ENCODE measurements at regions not wholly inside any gene's neighbourhood (a gene's known extent, or its start where the extent isn't known, plus 50 kb on each side); places are given as distances from the start of the nearest gene placed in this dataset.

- H2AFZ ChIP-seq (ENCODE audit: low read depth, low read length): no peak overlapping the region
- no peak overlapping the region for H3K9ac ChIP-seq (ENCODE audit: low read length)
- no peaks in the 10 kb centered on the region for H3K79me2 ChIP-seq (replicated peaks; ENCODE audit: insufficient read depth, low read length)
- H3K4me2 ChIP-seq (ENCODE audit: low read length): no peak overlapping the region
- H3K9me2 ChIP-seq (ENCODE audit: insufficient read depth, low read length): no peaks in the 10 kb centered on the region
- no peaks in the 10 kb centered on the region for H3K9me3 ChIP-seq (ENCODE audit: low read length)
- H3K27me3 ChIP-seq (ENCODE audit: insufficient read depth, low read depth, low read length): no peaks in the 10 kb centered on the region
- no peak overlapping the region for H3K4me3 ChIP-seq (ENCODE audit: low read length)
- TF ChIP-seq RAD21 (conservative IDR thresholded peaks at IDR 0.05): no peak
- no peak for TF ChIP-seq REST (IDR thresholded peaks at IDR 0.05; ENCODE audit: borderline replicate concordance)
- TF ChIP-seq MXI1 (conservative IDR thresholded peaks at IDR 0.05; ENCODE audit: poor library complexity, severe bottlenecking): no peak
- TF ChIP-seq TAF1 (IDR thresholded peaks at IDR 0.05; ENCODE audit: low read depth): no peak
- peaks cover 3% of the 10 kb centered on the region for H3F3A ChIP-seq (ENCODE audit: insufficient read depth, low read length, poor library complexity, severe bottlenecking)
- H4K20me1 ChIP-seq (ENCODE audit: insufficient read depth): no peaks in the 10 kb centered on the region
- no peaks in the 10 kb centered on the region for H3K36me3 ChIP-seq (ENCODE audit: insufficient read depth, low read length)
- H3K27ac ChIP-seq (ENCODE audit: low read length): no peak overlapping the region
These were observed 922.0 kb upstream of the SORCS1 start for GRCh38 chr10:108086502-108086901.

GRCh38 chr10:108082596-108082995 lies 918.1 kb upstream of the SORCS1 start:
- TF ChIP-seq SMC3 (conservative IDR thresholded peaks at IDR 0.05; ENCODE audit: poor library complexity) (no peak), MXI1 (conservative IDR thresholded peaks at IDR 0.05; ENCODE audit: poor library complexity, severe bottlenecking) (no peak), REST (IDR thresholded peaks at IDR 0.05; ENCODE audit: borderline replicate concordance) (no peak), RAD21 (conservative IDR thresholded peaks at IDR 0.05) (no peak), EP300 (conservative IDR thresholded peaks at IDR 0.05; ENCODE audit: poor library complexity, severe bottlenecking) (peak; percentile 98), POLR2AphosphoS5 (IDR thresholded peaks at IDR 0.05) (peak; percentile 84)
- no peaks in the 10 kb centered on the region for H3K27me3 ChIP-seq (ENCODE audit: insufficient read depth, low read depth, low read length)
- no peak overlapping the region for H3K4me2 ChIP-seq (ENCODE audit: low read length)
- H3K4me3 ChIP-seq (ENCODE audit: low read length): no peak overlapping the region
- no peaks in the 10 kb centered on the region for H3K36me3 ChIP-seq (ENCODE audit: insufficient read depth, low read length)
- no peaks in the 10 kb centered on the region for H3K9me3 ChIP-seq (ENCODE audit: low read length)
- H4K20me1 ChIP-seq (ENCODE audit: insufficient read depth): no peaks in the 10 kb centered on the region
- no peaks in the 10 kb centered on the region for H3K9me2 ChIP-seq (ENCODE audit: insufficient read depth, low read length)
- H2AFZ ChIP-seq (ENCODE audit: low read depth, low read length): no peak overlapping the region
- H3K79me2 ChIP-seq (replicated peaks; ENCODE audit: insufficient read depth, low read length): no peaks in the 10 kb centered on the region
- H3K9ac ChIP-seq (ENCODE audit: low read length): no peak overlapping the region
- H3K27ac ChIP-seq (ENCODE audit: low read length): no peak overlapping the region
- H3F3A ChIP-seq (ENCODE audit: insufficient read depth, low read length, poor library complexity, severe bottlenecking): peaks cover 3% of the 10 kb centered on the region

- no peaks in the 10 kb centered on the region for H3K9me3 ChIP-seq (ENCODE audit: low read length)
- no peak overlapping the region for H3K27ac ChIP-seq (ENCODE audit: low read length)
- no peak overlapping the region for H3K4me2 ChIP-seq (ENCODE audit: low read length)
- H4K20me1 ChIP-seq (ENCODE audit: insufficient read depth): no peaks in the 10 kb centered on the region
- no peak overlapping the region for H3K9ac ChIP-seq (ENCODE audit: low read length)
- no peaks in the 10 kb centered on the region for H3K27me3 ChIP-seq (ENCODE audit: insufficient read depth, low read depth, low read length)
- H3F3A ChIP-seq (ENCODE audit: insufficient read depth, low read length, poor library complexity, severe bottlenecking): no peaks in the 10 kb centered on the region
- H3K4me3 ChIP-seq (ENCODE audit: low read length): no peak overlapping the region
- TF ChIP-seq REST (IDR thresholded peaks at IDR 0.05; ENCODE audit: borderline replicate concordance) (no peak), MXI1 (conservative IDR thresholded peaks at IDR 0.05; ENCODE audit: poor library complexity, severe bottlenecking) (no peak), CTCF (IDR thresholded peaks at IDR 0.05; ENCODE audit: poor library complexity, severe bottlenecking) (no peak), RAD21 (conservative IDR thresholded peaks at IDR 0.05) (no peak), POLR2AphosphoS5 (IDR thresholded peaks at IDR 0.05) (no peak), TAF1 (IDR thresholded peaks at IDR 0.05; ENCODE audit: low read depth) (no peak), SMC3 (conservative IDR thresholded peaks at IDR 0.05; ENCODE audit: poor library complexity) (no peak), EP300 (conservative IDR thresholded peaks at IDR 0.05; ENCODE audit: poor library complexity, severe bottlenecking) (no peak), EZH2 (IDR thresholded peaks at IDR 0.05; ENCODE audit: borderline replicate concordance, insufficient read depth, low read length, poor library complexity, severe bottlenecking) (no peak)
- H3K79me2 ChIP-seq (replicated peaks; ENCODE audit: insufficient read depth, low read length): no peaks in the 10 kb centered on the region
- no peaks in the 10 kb centered on the region for H3K9me2 ChIP-seq (ENCODE audit: insufficient read depth, low read length)
- no peak overlapping the region for H2AFZ ChIP-seq (ENCODE audit: low read depth, low read length)
- H3K36me3 ChIP-seq (ENCODE audit: insufficient read depth, low read length): no peaks in the 10 kb centered on the region
These were observed 913.8 kb upstream of the SORCS1 start for GRCh38 chr10:108078263-108078662.
